Bronchial epithelial cell (primary cell): ENCODE measurements at regions not wholly inside any gene's neighbourhood (a gene's known extent, or its start where the extent isn't known, plus 50 kb on each side); places are given as distances from the start of the nearest gene placed in this dataset.

Experiments
- DNase-seq: peaks from one replicate; pipeline ENCODE4 v3.0.0-alpha.2; 2010; ENCODE audit warnings: low read depth
- FAIRE-seq: peaks from 2 replicates; lab custom pipeline; 2011; peaks lifted over from hg19 to GRCh38; lab: Jason Lieb, UNC
- H3K27me3 ChIP-seq: 2 replicates; pipeline ENCODE4 v1.5.1; 2011; ENCODE audit warnings: low read length; ENCODE audit not compliant: control insufficient read depth, insufficient read depth
- H3K36me3 ChIP-seq: 2 replicates; pipeline ENCODE4 v1.5.1; 2011; ENCODE audit warnings: low read length; ENCODE audit not compliant: control insufficient read depth, insufficient read depth
- H3K4me3 ChIP-seq: 2 replicates; pipeline ENCODE4 v1.5.1; 2011; ENCODE audit warnings: mild to moderate bottlenecking, low read depth, low read length, control low read depth
- CTCF ChIP-seq: IDR thresholded peaks from 2 replicates; pipeline ENCODE4 v1.5.1; 2011; ENCODE audit warnings: mild to moderate bottlenecking, moderate library complexity, low read length, control low read depth, inconsistent platforms; ENCODE audit not compliant: insufficient read depth, severe bottlenecking

DNA sequence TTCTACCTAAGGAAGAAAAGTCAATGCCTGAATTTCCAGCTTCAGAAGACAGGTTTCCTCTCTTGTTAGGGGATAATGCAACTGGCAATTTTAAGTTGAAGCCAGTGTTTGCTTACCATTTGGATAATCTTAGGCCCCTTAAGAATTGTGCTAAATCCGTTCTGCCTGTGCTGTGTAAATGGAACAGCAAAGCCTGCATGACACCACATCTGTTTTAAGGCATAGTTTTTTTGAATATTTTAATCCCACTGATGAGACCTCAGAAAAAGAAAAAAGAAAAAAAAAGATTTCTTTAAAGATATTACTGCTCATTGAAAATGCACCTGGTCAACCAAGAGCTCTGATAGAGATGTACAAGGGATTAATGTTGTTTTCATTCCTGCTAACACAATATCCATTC, 419.2 kb downstream of the SLITRK6 start:
- DNase-seq (no peak), FAIRE-seq (no peak)
- TF ChIP-seq CTCF, result no peak
- Histone ChIP-seq H3K27me3 (no peaks in the 10 kb centered on the region), H3K4me3 (no peak overlapping the region), H3K36me3 (no peaks in the 10 kb centered on the region)

DNA sequence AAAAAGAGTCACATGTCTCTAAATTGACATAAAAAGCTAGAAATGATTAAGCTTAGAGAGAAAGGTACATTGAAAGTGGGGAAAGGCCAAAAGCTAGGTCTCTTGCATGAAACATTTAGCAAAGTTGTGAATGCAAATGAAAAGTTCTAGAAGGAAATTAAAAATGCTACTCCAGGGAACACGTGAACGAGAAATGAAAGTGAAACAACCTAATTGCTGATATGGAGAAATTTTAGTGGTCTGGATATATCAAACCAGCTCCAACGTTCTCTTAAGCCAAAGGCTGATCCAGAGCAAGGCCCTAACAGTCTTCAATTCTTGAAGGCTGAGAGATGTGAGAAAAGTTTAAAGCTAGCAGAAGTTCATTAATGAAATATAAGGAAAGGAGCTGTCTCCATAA, 419.8 kb downstream of the SLITRK6 start:
- no peak for FAIRE-seq

GRCh38 chr13:85377783-85378182, 421.4 kb downstream of the SLITRK6 start:
- FAIRE-seq (no peak), DNase-seq (peak; percentile 94)
- Histone ChIP-seq H3K4me3 (no peak overlapping the region), H3K36me3 (no peaks in the 10 kb centered on the region), H3K27me3 (no peaks in the 10 kb centered on the region)
- no peak for TF ChIP-seq CTCF

More for the DNA sequence above, 419.8 kb downstream of the SLITRK6 start:
- TF ChIP-seq CTCF, result no peak
- no peak overlapping the region for H3K4me3 ChIP-seq
- H3K27me3 ChIP-seq, result no peaks in the 10 kb centered on the region
- no peaks in the 10 kb centered on the region for H3K36me3 ChIP-seq
- no peak for DNase-seq

DNA sequence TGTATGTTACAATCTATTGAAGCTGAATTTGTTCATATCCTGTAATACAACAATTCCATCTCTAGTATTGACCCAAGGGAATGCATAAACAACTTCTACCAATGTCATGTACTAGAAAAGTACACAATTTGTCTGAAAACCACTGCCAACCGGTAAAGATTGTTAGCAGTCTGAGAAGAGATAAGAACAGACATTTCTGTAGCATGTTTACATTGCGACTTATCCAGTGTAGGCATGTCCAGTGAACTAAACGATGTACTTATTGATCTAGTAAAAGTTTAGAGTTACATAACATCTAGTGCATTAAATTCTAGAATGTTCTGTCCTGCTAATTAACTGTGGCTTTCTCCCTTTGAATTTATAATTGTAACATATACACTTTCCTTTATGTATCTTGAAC, 425.9 kb downstream of the SLITRK6 start:
- no peak for TF ChIP-seq CTCF
- FAIRE-seq (no peak), DNase-seq (peak; percentile 25)
- Histone ChIP-seq H3K4me3 (no peak overlapping the region), H3K27me3 (no peaks in the 10 kb centered on the region), H3K36me3 (no peaks in the 10 kb centered on the region)

GRCh38 chr13:85371254-85371653, 428.0 kb downstream of the SLITRK6 start:
- FAIRE-seq (no peak), DNase-seq (no peak)
- Histone ChIP-seq H3K36me3 (no peaks in the 10 kb centered on the region), H3K4me3 (no peak overlapping the region), H3K27me3 (no peaks in the 10 kb centered on the region)
- TF ChIP-seq CTCF, result no peak

GRCh38 chr13:85368686-85369085, 430.5 kb downstream of the SLITRK6 start:
- TF ChIP-seq CTCF, result no peak
- FAIRE-seq (no peak), DNase-seq (no peak)
- no peaks in the 10 kb centered on the region for H3K27me3 ChIP-seq
- no peak overlapping the region for H3K4me3 ChIP-seq
- no peaks in the 10 kb centered on the region for H3K36me3 ChIP-seq
